ENCODE measurements at regions not wholly inside any gene's neighbourhood (a gene's known extent, or its start where the extent isn't known, plus 50 kb on each side); places are given as distances from the start of the nearest gene placed in this dataset.

DNA sequence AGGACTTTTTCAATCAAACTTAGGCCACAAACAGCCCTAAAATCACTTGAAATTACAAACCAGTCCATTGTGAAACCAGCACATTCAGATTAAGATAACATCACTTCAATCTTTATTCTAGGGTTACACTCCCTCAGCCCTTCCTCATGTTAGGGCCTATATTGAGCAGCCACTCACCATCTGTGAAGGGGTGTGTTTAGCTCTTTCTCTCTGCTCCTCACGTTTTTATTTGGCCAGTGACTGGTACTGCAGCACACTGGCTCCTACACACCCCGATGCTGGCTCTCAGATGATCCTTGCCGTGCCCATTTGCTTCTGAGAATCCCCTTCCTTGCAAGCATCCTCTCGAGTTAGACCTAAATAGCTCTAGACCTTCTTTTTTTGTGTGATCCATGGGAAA, 604.5 kb downstream of the INHBA start:
- TF ChIP-seq CTCF (IDR thresholded peaks at IDR 0.05) (no peak), POLR2A (IDR thresholded peaks at IDR 0.05) (no peak)
